Iris pigment epithelial cell (primary cell): ENCODE measurements at regions not wholly inside any gene's neighbourhood (a gene's known extent, or its start where the extent isn't known, plus 50 kb on each side); places are given as distances from the start of the nearest gene placed in this dataset.
"Not testable (repeated sequence)": the region's sequence is repeated elsewhere in the genome, so short reads cannot be mapped to it uniquely, and the experiment has no call there.

Experiments used
- DNase-seq: peaks from one replicate; pipeline ENCODE4 v3.0.0-alpha.2; 2011; ENCODE audit warnings: low read depth

- no peak for DNase-seq
Measured at GRCh38 chr10:120204877-120205276, 252.2 kb upstream of the PLPP4 start.

GRCh38 chr10:120205368-120206018 is 251.5 kb upstream of the PLPP4 start:
- DNase-seq, result no peak

GRCh38 chr10:120208488-120208887 is 248.5 kb upstream of the PLPP4 start:
- DNase-seq, result no peak

GRCh38 chr10:120209124-120209762 is 247.8 kb upstream of the PLPP4 start:
- no peak for DNase-seq

GRCh38 chr10:120212275-120212674 is 244.8 kb upstream of the PLPP4 start:
- DNase-seq, result no peak

- not testable (repeated sequence) for DNase-seq
Measured at GRCh38 chr10:120213283-120213682, 243.7 kb upstream of the PLPP4 start.

GRCh38 chr10:120217736-120218135 is 239.3 kb upstream of the PLPP4 start:
- no peak for DNase-seq

- DNase-seq, result peak; percentile 61
Measured at GRCh38 chr10:120221873-120222485, 235.0 kb upstream of the PLPP4 start.

GRCh38 chr10:120229641-120230040 is 227.4 kb upstream of the PLPP4 start:
- no peak for DNase-seq

- not testable (repeated sequence) for DNase-seq
Measured at GRCh38 chr10:120239695-120240094, 217.3 kb upstream of the PLPP4 start.

GRCh38 chr10:120251821-120252442 is 205.1 kb upstream of the PLPP4 start:
- no peak for DNase-seq

GRCh38 chr10:120253131-120253530 is 203.9 kb upstream of the PLPP4 start:
- no peak for DNase-seq

GRCh38 chr10:120260456-120260855 is 196.6 kb upstream of the PLPP4 start:
- no peak for DNase-seq

GRCh38 chr10:120262857-120263547 is 194.0 kb upstream of the PLPP4 start:
- DNase-seq, result peak; percentile 36

GRCh38 chr10:120266022-120266421 is 191.0 kb upstream of the PLPP4 start:
- DNase-seq, result no peak

GRCh38 chr10:120270906-120271305 is 186.1 kb upstream of the PLPP4 start:
- no peak for DNase-seq

GRCh38 chr10:120271696-120272095 is 185.3 kb upstream of the PLPP4 start:
- no peak for DNase-seq

- DNase-seq, result no peak
Measured at GRCh38 chr10:120272350-120272749, 184.7 kb upstream of the PLPP4 start.

GRCh38 chr10:120278069-120278468 is 179.0 kb upstream of the PLPP4 start:
- DNase-seq, result no peak

- DNase-seq, result no peak
Measured at GRCh38 chr10:120279196-120279595, 177.8 kb upstream of the PLPP4 start.

- DNase-seq, result no peak
Measured at GRCh38 chr10:120282421-120282820, 174.6 kb upstream of the PLPP4 start.

GRCh38 chr10:120282846-120283492 is 174.1 kb upstream of the PLPP4 start:
- no peak for DNase-seq
